ENCODE measurements at regions not wholly inside any gene's neighbourhood (a gene's known extent, or its start where the extent isn't known, plus 50 kb on each side); places are given as distances from the start of the nearest gene placed in this dataset.

GRCh38 chr1:221170171-221170570 lies 290.9 kb downstream of the HLX start:
- TF ChIP-seq CTCF (IDR thresholded peaks at IDR 0.05 in 4 of 5, conservative IDR thresholded peaks at IDR 0.05 in 1 of 5): no peak
- TF ChIP-seq POLR2A (IDR thresholded peaks at IDR 0.05): no peak
